Inferior parietal cortex (tissue), 1 donor: ENCODE measurements at regions not wholly inside any gene's neighbourhood (a gene's known extent, or its start where the extent isn't known, plus 50 kb on each side); places are given as distances from the start of the nearest gene placed in this dataset.

Source experiments
- DNase-seq: peaks from one replicate; pipeline ENCODE4 v3.0.0-alpha.2; 2016; ENCODE audit errors: extremely low spot score

- no peak for DNase-seq
Observed at GRCh38 chr11:127338380-127339259, 338.1 kb upstream of the KIRREL3 start.

DNA sequence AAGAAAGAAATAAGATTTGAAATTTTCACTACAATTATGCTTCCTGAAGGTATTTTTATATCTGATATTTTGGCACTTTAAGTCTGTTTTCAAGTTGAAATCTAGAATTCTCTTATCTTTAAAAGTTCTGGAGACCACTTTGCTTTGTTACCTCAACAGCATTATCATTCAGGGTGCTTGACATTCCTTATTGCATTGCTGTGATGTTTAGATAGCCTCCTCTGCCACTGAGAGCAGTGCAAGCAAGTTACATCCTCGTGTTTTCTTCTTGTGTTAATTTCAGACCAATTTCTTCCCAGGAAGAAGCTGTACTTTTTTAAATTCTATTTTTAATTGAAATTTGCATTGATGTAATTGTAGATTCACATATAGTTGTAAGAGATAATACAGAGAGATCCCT is 333.9 kb upstream of the KIRREL3 start:
- DNase-seq: no peak

DNA sequence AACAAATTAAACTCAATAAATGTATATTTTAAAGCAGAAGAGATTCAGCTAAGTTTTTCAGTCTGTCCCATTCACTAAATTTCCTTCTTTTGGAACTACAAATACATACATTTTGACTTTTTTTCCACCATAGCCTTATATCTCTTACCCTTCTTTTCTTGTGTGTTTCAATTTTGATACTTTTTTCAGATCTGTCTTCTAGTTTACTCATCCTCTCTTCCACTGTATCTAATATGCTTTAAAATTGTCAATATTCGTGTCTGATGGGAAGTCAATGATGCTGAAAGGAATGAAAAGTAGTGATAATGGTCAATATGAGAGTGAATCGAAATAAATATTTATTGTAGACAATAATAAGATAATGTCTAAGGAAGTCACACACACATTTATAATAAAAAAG is 332.3 kb upstream of the KIRREL3 start:
- no peak for DNase-seq

GRCh38 chr11:127330044-127330443 is 329.5 kb upstream of the KIRREL3 start:
- no peak for DNase-seq

DNA sequence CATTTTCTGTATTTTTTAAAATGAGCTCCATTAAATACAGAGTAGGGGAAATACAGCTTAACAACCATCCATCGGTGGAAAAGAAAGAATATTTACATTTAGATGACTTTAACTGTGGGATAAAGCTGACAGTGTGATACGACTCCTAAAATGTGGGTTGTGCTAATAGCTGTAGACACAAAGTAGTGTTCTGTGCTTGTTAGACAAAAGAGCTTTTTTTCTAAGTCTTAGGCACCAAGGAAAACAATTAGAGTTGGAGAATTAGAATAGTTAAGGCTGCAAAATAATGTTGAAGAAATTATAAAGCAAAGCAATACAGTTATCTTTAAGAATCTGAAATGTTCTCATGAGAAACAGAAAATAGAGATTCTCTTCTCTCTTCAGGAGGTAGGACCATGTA is 307.7 kb upstream of the KIRREL3 start:
- peak; percentile 13 for DNase-seq

- no peak for DNase-seq
Observed at GRCh38 chr11:127307700-127308099, 307.1 kb upstream of the KIRREL3 start.

DNA sequence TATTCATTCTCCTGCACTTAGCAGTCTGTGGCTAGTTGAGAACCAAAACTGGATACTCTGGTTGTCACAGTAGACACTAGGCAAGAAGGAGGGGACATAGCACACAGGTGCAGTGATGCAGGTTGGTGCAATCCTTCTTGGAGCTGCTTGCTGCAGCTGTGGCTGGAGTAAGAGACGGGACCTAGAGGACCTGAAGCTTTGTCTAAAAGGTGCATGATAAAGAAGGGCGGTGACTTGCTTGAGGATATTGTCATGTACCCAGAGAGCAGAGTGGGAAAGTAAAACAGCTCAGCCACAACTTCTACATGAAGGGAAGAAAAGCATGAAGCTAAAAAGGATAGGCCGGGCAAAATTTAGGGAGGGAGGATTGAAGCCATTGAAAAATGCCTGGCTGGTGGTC is 304.1 kb upstream of the KIRREL3 start:
- no peak for DNase-seq

- DNase-seq: no peak
Observed at GRCh38 chr11:127288926-127289325, 288.4 kb upstream of the KIRREL3 start.

DNA sequence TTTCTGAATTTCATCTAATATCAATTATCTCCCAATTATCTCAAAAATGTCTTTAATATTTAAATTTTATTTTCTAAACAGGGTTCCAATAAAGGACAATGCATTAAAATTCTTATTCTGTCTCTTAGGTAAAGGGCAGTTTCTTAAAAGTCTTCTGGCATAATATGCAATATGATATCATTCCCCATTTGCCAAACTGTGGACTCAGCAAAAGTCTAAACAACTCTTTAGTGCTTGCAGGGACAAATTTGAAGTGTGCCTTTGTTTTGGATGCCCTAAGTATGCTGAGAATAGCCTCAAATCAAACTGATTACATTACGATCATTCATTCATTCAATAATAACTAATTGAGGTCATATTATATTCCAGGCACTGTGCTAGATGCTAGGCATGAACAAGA is 281.0 kb upstream of the KIRREL3 start:
- DNase-seq: no peak

GRCh38 chr11:127275774-127276173 is 275.2 kb upstream of the KIRREL3 start:
- DNase-seq: no peak

- no peak for DNase-seq
Observed at GRCh38 chr11:127274328-127274676, 273.7 kb upstream of the KIRREL3 start.

- DNase-seq: no peak
Observed at GRCh38 chr11:127273593-127274327, 273.2 kb upstream of the KIRREL3 start.

- DNase-seq: no peak
Observed at GRCh38 chr11:127270851-127271250, 270.3 kb upstream of the KIRREL3 start.

DNA sequence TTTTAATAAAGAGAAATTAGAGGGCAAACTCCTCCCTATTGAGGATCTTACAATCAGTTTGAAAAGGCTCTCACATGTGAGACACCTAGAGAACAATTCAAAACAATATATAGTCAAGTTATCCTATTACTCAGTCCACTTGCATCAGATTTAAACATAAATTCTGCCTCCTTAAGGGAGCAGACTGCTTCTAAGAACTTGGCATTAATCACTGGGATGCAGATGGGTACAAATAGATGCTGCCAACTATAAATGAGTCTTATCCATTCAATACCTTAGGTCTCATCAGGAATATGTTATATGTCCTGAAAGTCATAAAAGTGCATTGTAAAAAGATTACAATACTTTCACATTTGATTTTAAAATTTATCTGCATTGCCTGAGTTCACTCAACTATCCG is 269.3 kb upstream of the KIRREL3 start:
- no peak for DNase-seq

- DNase-seq: no peak
Observed at GRCh38 chr11:127268932-127269331, 268.4 kb upstream of the KIRREL3 start.

- no peak for DNase-seq
Observed at GRCh38 chr11:127268521-127268920, 268.0 kb upstream of the KIRREL3 start.

DNA sequence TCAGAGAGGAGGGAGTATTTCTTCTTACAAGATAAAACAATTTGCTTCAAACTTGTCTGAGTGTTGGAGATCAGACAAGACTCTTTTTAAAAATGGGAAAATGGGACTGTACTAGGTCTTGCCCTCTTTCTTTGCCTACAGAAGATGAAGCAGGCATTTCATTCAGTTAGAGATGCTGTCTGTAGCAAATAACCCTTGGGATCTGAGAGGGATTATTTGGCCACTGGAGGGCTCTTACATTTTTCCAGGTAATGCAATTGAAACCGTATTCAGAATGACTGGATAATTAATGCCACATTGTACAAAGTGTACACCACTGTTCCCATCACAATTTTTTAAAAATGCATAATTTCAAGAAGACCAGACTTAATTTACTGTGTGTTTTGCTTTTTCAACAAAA is 258.5 kb upstream of the KIRREL3 start:
- no peak for DNase-seq

DNA sequence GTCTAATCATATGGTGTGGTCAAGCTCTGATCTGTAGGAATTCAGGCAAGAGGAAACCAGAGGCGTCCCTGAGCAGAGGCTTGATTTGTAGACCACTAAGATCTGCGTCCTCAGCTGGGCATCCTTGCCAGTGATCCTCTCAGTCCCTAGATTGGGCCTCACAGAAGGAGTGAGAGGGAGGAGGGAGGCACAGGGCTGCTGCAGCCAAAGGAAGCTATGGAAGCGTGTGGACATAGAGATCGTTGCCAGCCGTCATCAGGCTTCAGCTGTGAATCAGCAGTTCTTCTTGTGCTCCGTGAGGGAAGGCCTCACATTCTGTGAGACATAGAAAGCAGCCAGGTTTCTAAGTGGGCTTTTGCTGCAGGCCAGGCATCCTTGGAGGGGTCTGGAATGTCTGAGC is 254.6 kb upstream of the KIRREL3 start:
- DNase-seq: no peak

- peak; percentile 15 for DNase-seq
Observed at GRCh38 chr11:127252321-127252720, 251.8 kb upstream of the KIRREL3 start.

DNA sequence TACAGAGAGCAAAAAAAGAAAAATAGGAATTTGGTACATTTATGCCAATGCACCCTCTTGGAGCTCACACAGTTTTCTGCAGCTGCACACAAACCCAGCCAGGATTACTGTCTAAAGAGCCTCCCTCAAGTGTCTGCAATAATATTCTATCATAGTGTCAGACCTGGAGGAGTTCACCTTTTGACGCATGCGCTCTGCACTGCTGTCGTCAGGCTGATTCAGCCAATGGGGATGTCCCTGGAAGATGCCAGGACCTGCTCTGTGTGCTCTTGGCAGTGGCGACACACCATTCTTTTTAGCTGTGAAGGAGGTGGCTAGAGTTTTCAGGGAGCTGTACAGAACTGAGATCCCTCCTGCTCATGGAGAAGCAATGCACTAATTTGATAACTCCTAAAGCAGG is 249.0 kb upstream of the KIRREL3 start:
- no peak for DNase-seq

- no peak for DNase-seq
Observed at GRCh38 chr11:127248476-127248875, 247.9 kb upstream of the KIRREL3 start.

GRCh38 chr11:127247261-127247851 is 246.8 kb upstream of the KIRREL3 start:
- DNase-seq: no peak

DNA sequence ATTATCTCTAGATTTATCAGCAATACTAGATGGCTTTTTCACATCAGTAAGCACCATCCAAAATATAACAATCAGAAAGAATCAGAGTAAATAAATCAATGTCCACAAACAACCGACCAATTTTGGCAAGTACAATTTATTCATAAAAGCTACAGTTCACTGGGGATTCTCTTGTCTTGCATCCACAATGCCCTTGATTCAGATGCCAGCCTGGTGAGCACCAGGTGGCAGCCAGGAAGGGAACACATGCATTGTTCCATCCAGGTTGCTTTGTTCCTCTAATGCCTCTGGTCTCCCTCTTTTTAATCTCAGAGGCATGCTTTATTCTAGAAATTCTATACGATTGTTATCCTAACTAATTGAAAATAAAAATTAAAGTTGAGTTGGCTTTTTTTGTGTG is 242.1 kb upstream of the KIRREL3 start:
- DNase-seq: no peak
